ENCODE measurements at regions not wholly inside any gene's neighbourhood (a gene's known extent, or its start where the extent isn't known, plus 50 kb on each side); places are given as distances from the start of the nearest gene placed in this dataset.

GRCh38 chr12:90235642-90236041 lies 527.0 kb upstream of the ATP2B1 start:
- no peak overlapping the region for H3K4me3 ChIP-seq (ENCODE audit: low read length)
- peak; percentile 98 for DNase-seq (ENCODE audit: low read depth)
- TF ChIP-seq CTCF (IDR thresholded peaks at IDR 0.05; ENCODE audit: insufficient read depth, low read depth, low read length, missing control alignments) = no peak

GRCh38 chr12:90234472-90234871 lies 525.8 kb upstream of the ATP2B1 start:
- DNase-seq (ENCODE audit: low read depth) = peak; percentile 94
- no peak for TF ChIP-seq CTCF (IDR thresholded peaks at IDR 0.05; ENCODE audit: insufficient read depth, low read depth, low read length, missing control alignments)
- no peak overlapping the region for H3K4me3 ChIP-seq (ENCODE audit: low read length)

DNA sequence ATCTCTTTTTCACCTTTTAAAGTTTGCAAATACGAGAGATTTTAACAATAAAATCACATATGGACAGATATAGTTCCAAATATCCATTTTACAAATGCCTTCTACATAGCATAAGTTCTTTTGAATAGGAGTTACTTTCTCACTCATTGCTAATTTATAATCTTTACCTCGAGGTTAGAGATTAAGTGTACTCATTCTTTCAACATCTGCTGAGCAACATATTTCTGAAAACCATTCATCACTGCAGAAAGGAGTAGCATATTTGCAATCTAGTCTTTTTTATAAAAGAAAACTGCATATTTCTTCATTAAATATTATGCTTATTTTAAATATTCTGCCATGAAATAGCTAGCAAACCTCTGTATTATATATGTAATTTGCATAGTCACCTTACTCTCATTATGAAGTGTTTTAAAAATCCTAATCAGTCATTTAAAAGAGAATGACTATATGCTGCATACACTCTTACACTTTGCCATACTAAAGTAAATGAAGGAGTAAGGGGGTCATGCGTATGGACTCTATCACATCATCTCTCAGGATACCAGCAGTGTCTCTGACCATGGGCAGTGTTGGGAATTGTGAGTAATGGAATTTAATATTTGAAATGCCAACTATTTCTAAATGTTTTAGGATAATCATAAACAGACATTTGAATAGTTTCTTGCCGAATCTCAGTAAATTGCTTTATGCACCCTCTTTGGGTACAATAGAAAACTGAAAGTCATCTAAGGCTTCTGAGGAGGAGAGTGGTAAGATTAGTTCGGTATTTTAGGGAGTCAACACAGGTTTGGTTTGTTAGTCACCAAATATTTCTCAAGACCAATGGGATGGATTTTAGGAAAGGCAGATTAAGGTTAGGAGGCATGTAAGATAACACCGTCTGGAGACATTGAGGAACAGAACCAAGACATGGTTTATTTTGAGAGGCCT lies 524.8 kb upstream of the ATP2B1 start:
- no peak overlapping the region for H3K4me3 ChIP-seq (ENCODE audit: low read length)
- no peak for TF ChIP-seq CTCF (IDR thresholded peaks at IDR 0.05; ENCODE audit: insufficient read depth, low read depth, low read length, missing control alignments)
- peak; percentile 44 for DNase-seq (ENCODE audit: low read depth)

DNA sequence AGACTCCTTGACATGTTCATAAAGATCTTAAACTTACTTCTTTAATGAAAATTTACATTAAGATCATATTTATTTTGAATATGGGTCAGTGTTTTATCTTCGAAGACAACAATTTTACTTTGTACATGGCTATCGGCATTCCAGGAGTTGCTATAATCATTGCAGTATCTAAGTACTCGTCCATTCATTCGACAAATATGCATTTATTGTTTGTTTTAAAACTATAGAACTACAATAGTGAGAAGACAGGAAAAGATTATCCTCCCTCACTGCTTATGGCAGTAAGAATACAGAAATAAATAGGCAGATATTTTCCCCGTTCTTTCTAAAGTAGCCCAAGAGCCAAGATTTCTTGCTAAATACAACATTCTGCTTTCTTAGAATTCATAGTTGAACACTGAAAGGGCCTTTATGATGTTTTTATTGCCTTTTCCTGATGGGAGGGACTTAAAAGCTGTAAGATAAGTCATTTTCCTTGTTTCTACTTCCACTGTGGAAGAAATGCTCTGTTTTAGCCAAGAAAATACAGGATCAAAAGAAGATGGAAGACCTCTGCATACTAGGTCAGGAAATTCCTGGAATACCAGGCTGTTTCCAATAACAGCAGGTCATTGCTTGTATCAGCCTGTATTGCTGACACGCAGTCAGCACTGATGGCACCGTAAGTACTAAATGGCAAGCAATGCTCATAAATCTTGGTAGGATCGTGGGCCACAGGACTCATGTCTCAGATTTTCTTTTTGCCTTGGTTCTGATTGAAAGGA lies 521.0 kb upstream of the ATP2B1 start:
- peak; percentile 64 for DNase-seq (ENCODE audit: low read depth)
- H3K4me3 ChIP-seq (ENCODE audit: low read length) = no peak overlapping the region
- no peak for TF ChIP-seq CTCF (IDR thresholded peaks at IDR 0.05; ENCODE audit: insufficient read depth, low read depth, low read length, missing control alignments)

DNA sequence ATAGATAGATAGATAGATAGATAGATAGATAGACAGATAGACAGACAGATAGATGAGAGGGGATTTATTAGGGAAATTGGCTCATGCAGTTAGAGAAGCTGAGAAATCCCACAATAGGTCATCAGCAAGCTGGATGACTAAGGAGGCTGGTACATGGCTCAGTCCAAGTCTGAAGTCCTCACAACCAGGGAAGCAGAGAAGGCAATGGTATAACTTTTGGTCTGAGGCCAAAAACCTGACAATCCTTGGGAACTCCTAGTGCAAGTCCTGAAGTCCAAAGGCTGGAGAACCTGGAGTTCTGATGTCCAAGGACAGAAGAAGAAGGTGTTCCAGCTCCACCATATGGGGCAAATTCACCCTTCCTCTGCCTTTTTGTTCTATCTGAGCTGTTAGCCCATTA lies 517.6 kb upstream of the ATP2B1 start:
- H3K4me3 ChIP-seq (ENCODE audit: low read length) = no peak overlapping the region
- no peak for TF ChIP-seq CTCF (IDR thresholded peaks at IDR 0.05; ENCODE audit: insufficient read depth, low read depth, low read length, missing control alignments)
- no peak for DNase-seq (ENCODE audit: low read depth)

DNA sequence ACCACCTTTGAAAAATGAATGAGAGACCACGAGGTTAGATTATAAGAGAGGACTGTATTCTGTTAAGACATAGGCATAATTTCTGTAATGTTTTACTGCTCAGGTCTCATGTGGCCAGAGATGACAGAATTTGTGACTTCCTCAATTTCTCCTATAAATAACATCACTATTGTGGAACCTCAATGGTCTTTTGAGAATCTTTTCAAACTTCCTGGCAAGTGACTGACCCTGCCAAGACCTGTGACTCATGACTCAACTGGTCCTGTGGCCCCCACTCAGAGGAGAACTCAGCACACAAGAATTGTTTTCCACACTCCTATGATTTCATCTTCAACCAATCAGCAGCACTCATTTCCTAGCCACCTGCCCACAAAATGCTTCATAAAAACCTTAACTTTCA lies 508.2 kb upstream of the ATP2B1 start:
- H3K4me3 ChIP-seq (ENCODE audit: low read length) = no peak overlapping the region
- no peak for TF ChIP-seq CTCF (IDR thresholded peaks at IDR 0.05; ENCODE audit: insufficient read depth, low read depth, low read length, missing control alignments)
- no peak for DNase-seq (ENCODE audit: low read depth)
